ENCODE measurements at regions not wholly inside any gene's neighbourhood (a gene's known extent, or its start where the extent isn't known, plus 50 kb on each side); places are given as distances from the start of the nearest gene placed in this dataset.

DNA sequence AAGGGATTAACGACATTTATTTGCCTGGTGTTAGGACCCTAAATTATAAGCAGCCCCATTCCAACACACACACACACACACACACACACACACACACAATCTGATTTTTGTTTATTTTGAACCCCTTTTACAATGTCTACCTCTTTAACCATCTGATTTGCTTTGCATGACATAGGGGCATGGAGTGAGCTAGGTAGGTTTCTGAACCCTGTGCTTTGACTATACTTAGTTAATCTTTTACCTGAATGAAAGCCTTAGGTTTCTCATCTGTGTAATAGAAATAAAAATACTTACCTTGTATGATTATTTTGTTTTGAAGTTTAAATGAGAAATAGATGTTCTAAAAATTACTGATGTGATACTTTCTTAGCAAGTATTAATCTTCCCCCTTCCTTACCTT is 94.7 kb upstream of the FOLH1 start:
- TF ChIP-seq, protein P1, sequence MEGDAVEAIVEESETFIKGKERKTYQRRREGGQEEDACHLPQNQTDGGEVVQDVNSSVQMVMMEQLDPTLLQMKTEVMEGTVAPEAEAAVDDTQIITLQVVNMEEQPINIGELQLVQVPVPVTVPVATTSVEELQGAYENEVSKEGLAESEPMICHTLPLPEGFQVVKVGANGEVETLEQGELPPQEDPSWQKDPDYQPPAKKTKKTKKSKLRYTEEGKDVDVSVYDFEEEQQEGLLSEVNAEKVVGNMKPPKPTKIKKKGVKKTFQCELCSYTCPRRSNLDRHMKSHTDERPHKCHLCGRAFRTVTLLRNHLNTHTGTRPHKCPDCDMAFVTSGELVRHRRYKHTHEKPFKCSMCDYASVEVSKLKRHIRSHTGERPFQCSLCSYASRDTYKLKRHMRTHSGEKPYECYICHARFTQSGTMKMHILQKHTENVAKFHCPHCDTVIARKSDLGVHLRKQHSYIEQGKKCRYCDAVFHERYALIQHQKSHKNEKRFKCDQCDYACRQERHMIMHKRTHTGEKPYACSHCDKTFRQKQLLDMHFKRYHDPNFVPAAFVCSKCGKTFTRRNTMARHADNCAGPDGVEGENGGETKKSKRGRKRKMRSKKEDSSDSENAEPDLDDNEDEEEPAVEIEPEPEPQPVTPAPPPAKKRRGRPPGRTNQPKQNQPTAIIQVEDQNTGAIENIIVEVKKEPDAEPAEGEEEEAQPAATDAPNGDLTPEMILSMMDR (IDR thresholded peaks at IDR 0.05) = no peak
- no peak for TF ChIP-seq EZH2 (IDR thresholded peaks at IDR 0.05; ENCODE audit: borderline replicate concordance, insufficient read depth, low read depth, low read length, poor library complexity, severe bottlenecking)
